GM12891 (cell line): ENCODE measurements at regions not wholly inside any gene's neighbourhood (a gene's known extent, or its start where the extent isn't known, plus 50 kb on each side); places are given as distances from the start of the nearest gene placed in this dataset.
"Not testable (repeated sequence)": the region's sequence is repeated elsewhere in the genome, so short reads cannot be mapped to it uniquely, and the experiment has no call there.

Experiments used
- DNase-seq: peaks from one replicate; pipeline ENCODE4 v3.0.0; 2011; ENCODE audit warnings: low spot score; ENCODE audit not compliant: insufficient read length
- FAIRE-seq: peaks from 2 replicates; lab custom pipeline; 2011; peaks lifted over from hg19 to GRCh38; lab: Jason Lieb, UNC
- PAX5 ChIP-seq: IDR thresholded peaks from 2 replicates; pipeline ENCODE4 v1.6.1; 2011; ENCODE audit warnings: low read length, moderate library complexity, mild to moderate bottlenecking; ENCODE audit not compliant: insufficient read depth, severe bottlenecking
- POLR2A ChIP-seq: IDR thresholded peaks from 2 replicates; pipeline ENCODE4 v1.6.1; 2011; ENCODE audit warnings: low read depth, low read length, control low read depth
- POLR2AphosphoS5 ChIP-seq: IDR thresholded peaks from 2 replicates; pipeline ENCODE4 v1.6.1; 2011; ENCODE audit warnings: low read depth, low read length, control low read depth
- POU2F2 ChIP-seq: IDR thresholded peaks from 2 replicates; pipeline ENCODE4 v1.6.1; 2011; ENCODE audit warnings: low read depth, mild to moderate bottlenecking, control low read depth, low read length, moderate library complexity
- SPI1 ChIP-seq: IDR thresholded peaks from 2 replicates; pipeline ENCODE4 v1.6.1; 2011; ENCODE audit warnings: low read depth, low read length, control low read depth
- TAF1 ChIP-seq: IDR thresholded peaks from 2 replicates; pipeline ENCODE4 v1.6.1; 2011; ENCODE audit warnings: low read depth, low read length, control low read depth

DNA sequence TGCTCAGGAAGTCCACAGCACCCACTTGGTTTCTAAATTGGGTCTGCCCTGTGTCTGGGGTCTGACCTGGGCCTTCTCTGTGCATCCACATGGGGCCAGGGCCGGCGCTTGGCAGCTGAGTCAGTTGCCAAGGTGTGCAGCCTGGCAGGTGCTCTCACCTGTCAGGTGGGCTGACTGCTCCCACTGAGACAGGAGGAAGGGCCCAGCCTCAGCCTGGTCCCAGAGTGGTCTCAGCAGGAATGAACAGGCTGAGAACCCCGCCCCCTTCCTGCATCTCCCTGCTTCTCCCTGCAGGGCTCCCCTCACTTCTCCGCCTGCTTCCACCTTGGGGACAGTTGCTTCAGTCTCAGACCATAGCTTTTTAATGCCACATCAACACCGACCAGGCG lies 60.5 kb downstream of the BARX1 start:
- TF ChIP-seq PAX5 (no peak), SPI1 (no peak), POLR2A (no peak)
- FAIRE-seq (no peak), DNase-seq (no peak)

DNA sequence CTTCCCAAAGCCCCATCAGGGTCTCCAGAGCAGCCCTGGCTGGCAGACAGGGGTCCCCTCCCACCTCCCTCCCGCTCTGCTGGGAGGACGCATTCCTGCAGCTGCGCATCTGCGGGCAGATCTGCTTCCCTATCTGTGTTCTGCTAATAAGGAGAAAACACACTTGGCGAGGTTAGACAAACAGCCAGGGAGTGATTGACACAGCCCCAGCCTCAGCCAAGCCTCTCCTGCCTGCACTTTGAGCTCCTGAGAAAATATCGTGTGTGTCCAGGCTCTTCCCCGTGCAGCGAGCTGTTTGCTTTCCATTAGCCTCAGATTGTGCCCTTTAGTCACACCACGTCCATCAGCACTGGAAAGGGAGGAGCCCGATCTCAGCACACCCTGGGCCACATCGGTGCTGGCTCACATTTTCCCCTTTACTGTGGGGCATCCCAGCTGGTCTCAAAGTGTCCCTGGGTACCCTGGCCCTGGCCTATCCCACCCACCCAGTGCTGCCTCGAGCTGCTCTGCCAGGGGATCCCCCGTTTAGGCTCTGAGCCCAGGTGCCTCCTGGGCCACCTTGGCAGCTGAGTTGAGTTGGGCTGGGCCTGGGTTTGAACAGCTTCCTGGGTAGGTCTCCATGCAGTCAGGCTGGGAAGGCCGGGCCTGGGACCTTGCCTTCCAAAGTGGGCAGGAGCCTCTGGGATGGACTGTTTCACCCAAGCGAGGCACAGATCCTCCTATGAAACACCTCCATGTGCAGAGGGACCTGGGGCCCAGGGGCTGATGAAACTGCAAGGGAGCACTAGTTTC lies 61.1 kb downstream of the BARX1 start:
- TF ChIP-seq POLR2A, result no peak
- no peak for TF ChIP-seq TAF1
- no peak for TF ChIP-seq SPI1
- no peak for TF ChIP-seq PAX5
- no peak for TF ChIP-seq POU2F2
- no peak for TF ChIP-seq POLR2AphosphoS5
- no peak for FAIRE-seq

DNA sequence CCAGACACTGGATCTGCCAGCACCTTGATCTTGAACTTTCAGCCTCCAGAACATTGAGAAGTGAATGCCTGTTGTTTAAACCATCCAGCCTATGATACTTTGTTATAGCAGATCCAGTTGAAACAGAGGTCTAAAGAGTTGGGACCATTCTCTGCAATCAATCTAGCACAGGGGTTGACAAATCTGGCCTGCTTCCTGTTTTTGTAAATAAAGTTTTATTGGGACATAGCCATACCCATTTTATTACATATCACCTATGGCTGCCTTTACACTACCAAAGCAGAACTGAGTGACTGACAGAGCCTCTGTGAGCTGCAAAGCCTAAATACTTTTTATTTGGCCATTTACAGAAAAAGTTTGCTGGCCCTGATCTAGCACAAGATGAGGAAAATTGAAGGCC lies 62.0 kb downstream of the BARX1 start:
- TF ChIP-seq SPI1 (no peak), TAF1 (no peak), POU2F2 (no peak), PAX5 (no peak), POLR2AphosphoS5 (no peak), POLR2A (no peak)
- DNase-seq (no peak), FAIRE-seq (no peak)

More for the DNA sequence above, 61.1 kb downstream of the BARX1 start:
- no peak for DNase-seq

DNA sequence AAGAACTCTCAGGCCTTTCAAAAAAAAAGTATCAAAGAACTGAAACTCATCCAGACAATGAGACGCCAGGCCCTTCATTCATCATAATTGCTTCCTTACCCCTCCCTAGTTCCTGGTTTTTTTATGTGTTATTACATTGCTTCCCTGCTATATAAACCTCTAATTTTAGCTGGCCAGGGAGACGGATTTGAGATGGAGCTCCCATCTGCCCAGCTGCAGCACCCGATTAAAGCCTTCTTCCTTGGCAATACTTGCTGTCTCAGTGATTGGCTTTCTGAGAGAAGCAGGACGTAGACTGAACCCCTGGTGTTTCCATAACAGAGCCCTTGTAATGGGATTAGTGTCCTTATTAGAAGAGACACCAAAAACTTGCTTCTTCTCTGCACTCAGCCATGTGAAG lies 62.4 kb downstream of the BARX1 start:
- no peak for DNase-seq
- no peak for FAIRE-seq
- TF ChIP-seq POLR2A (no peak), POU2F2 (no peak), POLR2AphosphoS5 (no peak), PAX5 (no peak), SPI1 (no peak), TAF1 (no peak)

DNA sequence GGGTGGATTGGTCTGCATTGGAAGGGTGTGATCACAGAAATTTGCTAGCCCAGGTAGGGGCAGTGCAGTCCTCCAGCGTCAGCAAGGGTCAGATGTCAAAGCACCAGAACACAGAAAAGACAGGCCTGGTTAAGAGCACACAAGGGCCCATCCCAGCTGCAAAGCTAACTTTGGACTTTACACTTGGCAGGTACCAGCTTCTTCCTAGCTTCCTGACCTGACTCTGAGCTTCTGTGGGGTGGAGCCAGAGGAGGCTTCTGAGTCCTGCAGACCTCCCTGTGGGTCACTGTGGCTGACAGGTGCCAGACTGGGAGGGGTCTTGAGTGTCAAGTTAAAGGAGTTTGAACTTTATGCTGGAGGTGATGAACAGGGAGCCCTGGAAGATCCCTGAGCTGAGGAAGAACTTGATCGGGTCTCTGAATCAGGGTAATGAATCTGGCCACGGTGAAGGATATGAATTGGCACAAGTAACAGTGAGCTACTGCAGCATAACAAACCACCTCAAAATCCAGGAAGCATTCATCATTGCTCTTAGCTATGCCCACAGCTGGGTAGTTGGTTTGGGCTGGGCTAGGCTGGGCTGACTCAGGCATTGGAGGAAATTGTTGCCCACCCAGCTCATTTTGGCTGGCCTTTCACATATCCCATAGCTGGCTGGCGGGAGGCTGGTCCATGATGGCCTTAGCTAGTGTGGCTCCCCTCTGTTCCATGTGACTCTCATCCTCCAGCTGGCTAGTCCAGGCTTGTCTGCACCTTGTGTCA lies 63.4 kb downstream of the BARX1 start:
- DNase-seq (no peak), FAIRE-seq (no peak)
- TF ChIP-seq POLR2A, result no peak
- TF ChIP-seq POLR2AphosphoS5, result no peak
- no peak for TF ChIP-seq PAX5
- no peak for TF ChIP-seq POU2F2
- no peak for TF ChIP-seq TAF1
- no peak for TF ChIP-seq SPI1

DNA sequence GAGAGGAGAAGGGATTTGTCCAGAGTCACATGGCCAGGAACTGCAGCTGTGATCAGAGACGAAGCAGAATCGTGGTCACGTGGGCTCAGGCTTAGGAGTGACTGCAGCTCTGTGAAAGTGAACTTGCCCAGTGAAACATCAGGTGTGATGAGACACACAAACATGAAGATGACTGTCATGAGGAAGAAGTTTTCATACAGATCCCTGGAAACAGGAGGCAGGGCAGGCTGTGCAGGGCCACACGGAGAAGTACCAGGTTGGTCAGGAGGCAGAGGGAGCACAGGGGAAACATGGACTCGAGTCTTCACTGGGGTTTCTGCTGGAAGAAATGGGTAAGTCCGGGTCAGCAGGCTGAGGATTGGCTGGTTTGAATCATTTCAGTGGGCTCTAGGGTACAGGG lies 64.1 kb downstream of the BARX1 start:
- DNase-seq (no peak), FAIRE-seq (no peak)
- no peak for TF ChIP-seq POLR2A

DNA sequence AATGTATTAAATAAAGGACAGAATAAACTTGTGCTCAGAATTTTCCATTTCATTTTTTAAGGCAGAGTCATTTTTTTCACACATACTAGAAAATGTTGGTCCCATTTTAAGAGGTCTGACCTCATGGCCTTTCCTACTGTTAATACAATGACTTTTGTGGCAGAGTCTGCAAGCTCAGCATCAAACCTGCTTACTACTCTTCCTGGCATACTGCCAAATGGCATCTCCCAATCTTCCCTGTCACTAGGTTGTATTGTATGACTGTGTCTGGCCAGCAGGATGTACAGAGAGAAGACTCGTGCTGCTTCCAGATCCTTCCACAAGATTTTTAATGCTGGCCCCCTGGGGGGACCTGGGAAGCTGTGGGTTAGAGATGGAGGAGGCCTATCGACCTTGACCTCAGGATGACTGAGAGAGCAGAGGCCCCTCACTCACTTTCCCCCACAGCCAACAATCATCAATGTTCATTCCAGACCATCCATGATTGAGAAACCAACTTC lies 64.7 kb downstream of the BARX1 start:
- no peak for DNase-seq
- TF ChIP-seq POLR2AphosphoS5 (no peak), POLR2A (no peak), POU2F2 (no peak), TAF1 (no peak), SPI1 (no peak), PAX5 (no peak)
- FAIRE-seq, result no peak

DNA sequence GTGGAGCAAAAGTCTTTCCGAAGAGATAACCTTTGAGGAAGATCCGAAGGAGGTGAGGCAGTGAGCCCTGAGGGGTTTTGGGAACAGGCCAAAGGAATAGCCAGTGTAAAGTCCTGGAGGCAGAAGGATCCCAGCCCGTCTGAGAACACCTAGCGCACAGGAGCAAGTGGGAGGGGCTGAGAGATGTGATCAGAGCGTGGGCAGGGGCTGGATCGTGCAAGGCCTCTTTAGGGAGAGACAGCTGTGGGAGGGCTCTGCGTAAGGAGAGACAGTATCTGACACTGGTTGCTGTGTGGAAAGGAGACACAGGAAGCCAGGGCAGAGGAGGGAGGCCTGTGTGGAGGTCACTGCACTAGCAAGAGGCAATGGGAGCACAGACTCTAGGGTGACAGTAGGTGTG lies 68.2 kb downstream of the BARX1 start:
- DNase-seq, result no peak

DNA sequence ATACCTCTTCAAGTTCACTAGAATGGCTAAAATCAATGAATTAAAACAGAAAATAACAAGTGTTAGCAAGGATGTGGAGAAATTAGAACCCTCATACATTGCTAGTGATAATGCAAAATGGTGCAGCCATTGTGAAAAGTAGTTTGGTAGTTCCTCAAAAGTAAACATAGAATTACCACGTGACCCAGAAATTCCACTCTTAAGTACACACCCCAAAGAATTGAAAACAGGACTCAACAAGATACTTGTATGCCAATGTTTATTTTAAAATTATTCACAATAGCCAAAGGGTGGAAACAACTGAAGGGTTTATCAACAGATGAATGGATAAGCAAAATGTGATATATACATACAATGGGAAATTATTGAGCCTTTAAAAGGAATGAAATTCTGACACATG lies 70.3 kb downstream of the BARX1 start:
- FAIRE-seq (no peak), DNase-seq (no peak)
- no peak for TF ChIP-seq SPI1
- TF ChIP-seq POU2F2, result no peak
- no peak for TF ChIP-seq PAX5
- no peak for TF ChIP-seq POLR2A
- no peak for TF ChIP-seq POLR2AphosphoS5
- TF ChIP-seq TAF1, result no peak

More for the DNA sequence above, 68.2 kb downstream of the BARX1 start:
- no peak for FAIRE-seq
- TF ChIP-seq TAF1, result no peak

DNA sequence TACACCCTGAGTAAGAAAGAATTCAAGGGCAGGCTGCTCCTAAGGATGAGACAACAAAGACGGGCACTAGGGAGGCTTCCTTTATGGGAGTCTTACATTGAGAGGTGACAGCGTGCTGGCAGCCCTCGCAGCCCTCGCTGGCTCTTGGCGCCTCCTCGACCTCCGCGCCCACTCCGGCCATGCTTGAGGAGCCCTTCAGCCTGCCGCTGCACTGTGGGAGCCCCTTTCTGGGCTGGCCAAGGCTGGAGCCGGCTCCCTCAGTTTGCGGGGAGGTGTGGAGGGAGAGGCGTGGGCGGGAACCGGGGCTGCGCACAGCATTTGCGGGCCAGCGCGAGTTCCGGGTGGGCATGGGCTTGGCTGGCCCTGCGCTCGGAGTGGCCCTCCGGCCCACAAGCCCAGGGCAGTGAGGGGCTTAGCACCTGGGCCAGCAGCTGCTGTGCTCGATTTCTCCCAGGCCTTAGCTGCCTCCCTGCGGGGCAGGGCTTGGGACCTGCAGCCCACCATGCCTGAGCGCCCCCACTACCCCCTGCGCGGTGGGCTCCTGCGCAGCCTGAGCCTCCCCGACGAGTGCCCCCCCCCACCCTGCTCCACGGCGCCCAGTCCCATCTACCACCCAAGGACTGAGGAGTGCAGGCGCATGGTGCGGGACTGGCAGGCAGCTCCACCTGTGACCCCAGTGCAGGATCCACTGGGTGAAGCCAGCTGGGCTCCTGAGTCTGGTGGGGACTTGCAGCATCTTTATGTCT lies 75.3 kb downstream of the BARX1 start:
- not testable (repeated sequence) for FAIRE-seq

More for the DNA sequence above, 75.3 kb downstream of the BARX1 start:
- DNase-seq, result not testable (repeated sequence)
